Suppressor macrophage (primary cell): ENCODE measurements at regions not wholly inside any gene's neighbourhood (a gene's known extent, or its start where the extent isn't known, plus 50 kb on each side); places are given as distances from the start of the nearest gene placed in this dataset.
A peak's percentile ranks its signal among the peaks of the same experiment; 100 is the strongest.
"Not testable (repeated sequence)": the region's sequence is repeated elsewhere in the genome, so short reads cannot be mapped to it uniquely, and the experiment has no call there.

ENCODE experiments used
- DNase-seq, 4 experiments: peaks; one replicate each; pipeline ENCODE4 v3.0.0-alpha.2; 2020 to 2022

DNA sequence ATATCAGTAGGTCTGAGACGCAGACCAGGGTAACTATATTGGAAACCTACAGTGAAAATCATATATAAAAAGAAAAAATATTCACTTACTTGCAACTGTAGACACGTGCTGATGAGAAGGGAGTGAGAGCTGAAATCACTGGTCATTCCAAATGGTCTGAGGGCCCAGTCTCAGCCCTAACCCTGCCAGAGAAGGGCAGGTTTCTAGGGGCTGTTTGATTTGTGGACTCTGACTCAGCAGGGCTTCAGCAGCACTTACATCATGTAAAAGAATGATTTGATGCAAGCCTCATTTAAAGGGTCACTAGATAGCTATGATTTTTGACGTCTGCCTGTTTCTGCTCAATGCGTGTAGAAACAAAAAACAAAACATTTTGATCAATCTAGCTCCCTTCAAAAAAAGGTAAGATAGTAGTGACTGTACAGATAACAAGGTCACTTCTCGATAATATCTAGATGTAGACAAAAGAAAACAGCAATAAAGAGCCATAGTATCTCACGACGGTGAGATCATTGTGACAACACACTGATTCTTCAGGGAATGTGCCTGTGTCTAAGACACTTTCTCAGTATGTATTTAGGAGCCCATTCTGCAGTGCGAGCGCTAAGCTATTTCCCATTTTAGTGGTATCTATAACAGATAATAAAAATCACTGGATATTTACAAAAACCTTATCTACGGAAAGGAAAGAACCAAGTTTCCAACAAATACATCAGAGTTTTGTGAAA is 307.2 kb downstream of the HIVEP2 start:
- DNase-seq: no peak

DNA sequence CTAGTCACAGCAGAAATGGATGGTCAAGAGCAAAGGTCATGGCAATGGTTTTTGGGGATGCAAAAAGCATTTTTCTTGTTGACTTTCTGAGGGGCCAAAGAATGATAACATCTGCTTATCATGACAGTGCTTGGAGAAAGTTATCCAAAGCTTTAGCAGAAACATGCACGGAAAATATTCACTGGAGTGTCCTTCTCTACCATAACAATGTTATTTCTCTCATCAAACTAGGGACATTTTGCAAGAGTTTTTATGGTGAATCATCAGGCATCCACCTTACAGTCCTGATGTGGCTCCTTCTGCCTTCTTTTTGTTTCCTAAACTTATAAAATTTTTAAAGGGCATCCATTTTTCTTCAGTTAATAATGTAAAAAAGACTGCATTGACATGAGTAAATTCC is 302.3 kb downstream of the HIVEP2 start:
- DNase-seq: no peak

DNA sequence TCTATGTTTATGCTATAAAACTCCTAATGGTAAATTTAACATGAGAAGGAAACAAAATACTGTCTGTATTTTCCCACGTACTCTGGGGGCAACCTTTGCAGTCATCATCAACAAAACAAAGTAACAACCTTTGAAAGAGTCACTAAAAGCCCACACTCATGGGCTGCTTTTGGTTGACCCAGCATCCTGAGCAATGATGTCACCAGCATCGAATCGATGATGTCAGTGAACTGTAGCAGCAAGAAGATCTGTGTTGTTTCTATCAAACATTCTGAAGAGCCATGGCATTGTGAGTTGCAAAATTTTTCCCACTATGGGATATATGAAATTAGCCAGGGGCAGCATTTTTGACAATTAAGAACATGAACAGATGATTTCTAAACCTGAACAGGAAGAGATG is 300.1 kb downstream of the HIVEP2 start:
- DNase-seq: no peak

DNA sequence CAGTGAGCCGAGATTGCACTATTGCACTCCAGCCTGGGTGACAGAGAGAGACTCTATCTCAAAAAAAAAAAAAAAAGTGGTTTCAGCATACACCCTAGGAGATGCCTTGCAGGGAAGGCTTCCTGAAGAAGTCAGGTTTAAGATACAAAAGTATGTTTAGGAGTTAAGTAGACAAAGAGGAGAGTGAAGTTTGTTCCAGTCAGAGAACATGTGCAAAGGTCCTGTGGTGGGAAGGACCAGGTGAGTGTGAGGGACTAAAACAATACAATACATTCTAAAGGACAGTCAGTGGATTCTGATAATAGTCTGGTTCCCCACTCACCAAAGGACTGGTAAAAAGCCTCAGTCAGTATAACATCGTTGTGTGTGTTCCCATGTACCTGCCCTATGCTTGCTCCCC is 299.3 kb downstream of the HIVEP2 start:
- no peak for DNase-seq

DNA sequence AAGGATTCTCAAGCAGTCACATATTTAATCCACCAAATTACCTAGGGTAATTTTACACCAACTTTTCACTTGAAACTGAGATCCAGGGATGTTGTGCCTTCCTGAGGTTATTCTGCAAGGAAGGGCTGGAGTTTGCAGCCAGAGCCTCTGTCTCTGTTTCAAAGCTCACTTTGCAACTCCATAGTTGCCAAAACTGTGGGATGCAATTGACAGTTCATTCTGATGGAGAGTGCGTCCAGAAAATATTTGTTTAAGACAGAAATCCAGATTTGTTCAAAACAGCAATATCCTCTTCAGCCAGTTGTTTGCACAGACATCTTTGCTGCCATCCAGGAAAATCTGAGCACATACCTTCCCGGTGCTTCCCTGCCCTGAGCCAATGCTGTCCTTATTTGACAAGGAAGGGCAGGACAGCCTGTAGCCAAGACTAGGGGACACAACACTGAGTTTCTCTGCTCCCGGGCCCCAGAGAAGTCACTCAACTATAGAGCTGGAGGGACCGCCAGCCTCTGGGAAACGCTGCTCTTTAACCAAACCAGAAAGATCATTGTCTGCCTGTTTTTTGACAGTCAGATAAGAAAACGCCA is 297.4 kb downstream of the HIVEP2 start:
- DNase-seq: no peak

DNA sequence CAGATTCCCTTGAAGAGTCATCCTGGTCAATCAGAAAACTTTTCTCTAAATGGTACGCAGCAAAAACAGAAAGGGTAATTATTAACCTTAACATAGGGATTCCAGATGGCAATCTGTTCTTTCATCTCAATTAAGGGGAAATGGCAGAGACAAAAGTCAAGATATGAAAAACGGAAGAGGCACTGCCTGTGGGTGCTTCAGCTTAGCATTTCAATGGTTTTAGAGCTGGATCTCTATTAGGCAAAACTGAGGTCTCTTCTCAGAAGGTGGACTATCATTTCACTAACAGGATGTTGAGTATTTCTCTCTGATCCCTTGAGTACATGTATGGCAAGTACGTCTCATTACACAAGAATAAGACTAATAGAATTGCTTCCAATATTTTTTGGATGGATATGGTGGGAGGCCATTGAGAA is 296.9 kb downstream of the HIVEP2 start:
- peak in 1 of 4 experiments; percentile 4 for DNase-seq

DNA sequence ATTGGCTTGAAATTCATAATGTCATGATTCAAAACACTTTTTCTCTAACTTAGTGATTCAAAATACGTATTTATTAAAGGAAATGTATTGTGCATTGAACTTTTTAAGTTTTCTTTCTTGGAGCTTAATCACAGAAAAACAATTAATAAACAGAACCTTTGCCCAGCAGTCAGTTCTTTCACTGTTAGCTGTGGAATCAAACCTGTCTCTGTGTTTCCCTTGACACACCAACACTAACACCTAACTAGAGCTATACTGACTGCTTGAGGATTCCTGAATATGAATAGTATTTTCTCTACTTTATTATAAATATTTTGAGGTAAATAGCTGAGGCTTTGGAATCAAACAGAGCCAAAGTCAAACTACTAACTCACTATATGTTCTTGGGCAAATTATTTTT is 296.4 kb downstream of the HIVEP2 start:
- no peak for DNase-seq

DNA sequence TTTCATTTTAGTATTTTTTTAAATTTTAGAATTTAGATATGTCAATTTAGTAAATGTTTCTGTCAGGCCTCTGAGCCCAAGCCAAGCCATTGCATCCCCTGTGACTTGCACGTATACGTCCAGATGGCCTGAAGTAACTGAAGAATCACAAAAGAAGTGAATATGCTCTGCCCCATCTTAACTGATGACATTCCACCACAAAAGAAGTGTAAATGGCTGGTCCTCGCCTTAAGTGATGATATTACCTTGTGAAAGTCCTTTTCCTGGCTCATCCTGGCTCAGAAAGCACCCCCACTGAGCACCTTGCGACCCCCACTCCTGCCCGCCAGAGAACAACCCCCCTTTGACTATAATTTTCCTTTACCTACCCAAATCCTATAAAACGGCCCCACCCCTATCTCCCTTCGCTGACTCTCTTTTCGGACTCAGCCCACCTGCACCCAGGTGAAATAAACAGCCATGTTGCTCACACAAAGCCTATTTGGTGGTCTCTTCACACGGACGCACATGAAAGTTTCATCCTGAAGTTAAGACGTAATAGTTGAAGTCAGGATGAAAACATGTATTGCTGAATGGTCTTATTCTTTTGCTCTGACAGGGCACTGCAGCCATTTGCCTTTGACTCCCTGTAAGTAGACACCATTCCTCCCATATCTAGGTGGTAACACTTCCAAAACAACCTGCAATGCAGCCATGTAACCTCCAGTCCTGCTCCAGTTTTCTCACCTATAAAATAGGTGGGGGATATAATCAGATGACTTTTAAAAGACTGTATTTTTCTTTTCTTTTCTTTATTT is 295.3 kb downstream of the HIVEP2 start:
- not testable (repeated sequence) for DNase-seq

DNA sequence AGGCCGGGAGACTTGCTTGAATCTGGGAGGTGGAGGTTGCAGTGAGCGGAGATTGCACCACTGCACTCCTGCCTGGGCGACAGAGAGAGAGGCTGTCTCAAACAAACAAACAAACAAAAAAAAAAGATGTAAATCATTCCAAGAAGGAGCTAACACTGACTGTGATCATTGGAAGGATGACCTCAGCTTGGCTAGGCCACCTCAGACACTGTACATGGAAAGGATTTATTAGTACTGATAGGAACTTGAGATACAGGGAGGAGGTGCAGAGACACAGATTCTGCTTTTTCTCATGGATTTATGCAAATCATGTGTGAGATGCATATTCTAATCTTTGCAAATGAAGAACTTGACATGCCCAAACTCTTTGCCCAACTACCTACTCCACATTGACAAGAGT is 293.6 kb downstream of the HIVEP2 start:
- DNase-seq: no peak

DNA sequence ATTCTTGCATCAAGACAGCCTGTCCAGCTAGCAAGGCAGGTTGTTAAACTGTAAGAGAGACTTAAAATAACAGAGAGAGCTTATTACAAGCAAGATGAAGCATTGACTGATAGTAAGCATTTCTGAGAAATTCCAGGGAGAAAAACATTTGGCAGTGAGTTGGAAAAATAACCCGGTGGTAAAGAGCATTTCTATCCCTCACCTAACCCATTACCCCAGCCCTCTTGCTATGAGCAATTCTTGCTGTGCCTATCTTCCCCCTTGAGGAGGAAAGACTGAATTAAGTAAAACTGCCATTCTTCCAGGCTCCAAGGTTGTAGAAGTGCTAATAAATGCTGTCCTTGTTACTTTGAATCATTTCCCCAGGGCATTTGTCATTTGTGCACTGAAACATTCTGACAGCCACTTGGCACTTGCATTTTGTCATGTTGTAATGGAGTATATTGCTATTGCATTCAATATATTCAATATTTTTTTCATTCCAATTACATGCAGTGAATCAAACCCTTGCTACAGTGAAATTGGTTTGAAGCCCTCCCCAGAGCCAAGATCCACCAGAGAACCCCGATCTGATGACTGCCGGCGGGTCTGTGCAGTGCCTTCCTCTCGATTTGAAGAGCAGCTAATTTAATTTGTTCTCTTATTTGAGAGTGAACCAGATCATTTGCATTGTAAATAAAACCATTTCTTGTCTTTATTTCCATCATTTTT is 291.1 kb downstream of the HIVEP2 start:
- DNase-seq: no peak

DNA sequence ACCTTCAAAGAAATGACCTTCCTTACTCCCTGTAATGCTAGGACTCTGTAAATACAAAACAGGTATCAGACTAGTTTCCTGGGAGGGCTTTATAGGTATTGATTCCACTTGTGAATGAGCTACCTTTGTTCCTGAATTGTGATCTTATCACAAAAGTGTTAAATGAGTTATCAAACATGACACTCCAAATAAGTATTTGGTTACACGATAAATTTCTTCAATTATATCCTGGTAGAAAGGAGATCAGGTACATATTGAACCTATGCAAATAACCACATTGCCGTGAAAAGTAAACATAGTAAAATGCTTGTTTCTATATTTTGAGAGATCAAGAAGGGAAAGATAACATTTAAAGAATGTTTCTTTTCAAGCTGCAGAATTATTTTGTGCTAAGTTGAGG is 285.3 kb downstream of the HIVEP2 start:
- DNase-seq: no peak

DNA sequence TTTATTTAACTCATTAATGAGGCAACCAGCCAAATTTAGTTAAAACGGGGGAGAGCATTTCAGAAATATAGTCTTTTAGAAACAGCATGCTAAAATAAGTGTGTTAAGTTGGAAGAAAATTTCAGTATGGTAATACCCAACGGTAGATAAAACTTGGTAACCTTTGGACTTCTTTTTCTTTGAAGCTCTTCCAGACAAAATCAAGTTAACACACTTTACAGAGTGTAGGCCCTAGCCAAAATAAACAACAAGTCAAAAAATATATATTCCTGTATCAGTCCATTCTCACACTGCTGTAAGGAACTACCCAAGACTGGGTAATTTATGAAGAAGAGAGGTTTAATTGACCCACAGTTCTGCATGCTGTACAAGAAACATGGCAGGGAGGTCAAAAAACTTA is 279.6 kb downstream of the HIVEP2 start:
- no peak for DNase-seq

DNA sequence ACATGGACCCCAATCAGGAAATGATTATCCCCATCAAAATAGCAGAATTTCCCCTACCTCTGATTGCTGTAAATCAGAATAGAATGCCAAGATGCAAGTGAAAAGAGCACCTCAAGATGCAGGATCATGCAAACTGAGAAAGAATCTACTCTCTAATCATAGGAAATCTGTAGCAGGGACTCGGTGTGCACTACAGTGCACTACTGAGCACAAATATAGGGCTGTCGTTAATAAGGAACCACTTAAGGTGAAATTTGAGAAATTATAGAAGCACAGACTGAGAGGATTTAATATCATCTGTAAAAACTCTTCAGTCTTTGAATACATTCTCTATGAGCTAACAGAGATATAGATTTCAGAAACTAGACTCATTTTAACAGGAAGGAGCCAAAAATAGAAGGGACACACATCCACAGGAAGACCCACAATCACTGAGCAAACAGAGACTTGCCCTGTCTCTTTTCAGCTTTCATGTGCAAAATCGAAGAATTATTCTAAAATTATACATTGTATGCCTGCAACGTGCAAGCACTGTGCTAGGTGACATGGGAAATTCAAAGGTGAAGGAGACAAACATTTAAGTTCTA is 278.3 kb downstream of the HIVEP2 start:
- no peak for DNase-seq

DNA sequence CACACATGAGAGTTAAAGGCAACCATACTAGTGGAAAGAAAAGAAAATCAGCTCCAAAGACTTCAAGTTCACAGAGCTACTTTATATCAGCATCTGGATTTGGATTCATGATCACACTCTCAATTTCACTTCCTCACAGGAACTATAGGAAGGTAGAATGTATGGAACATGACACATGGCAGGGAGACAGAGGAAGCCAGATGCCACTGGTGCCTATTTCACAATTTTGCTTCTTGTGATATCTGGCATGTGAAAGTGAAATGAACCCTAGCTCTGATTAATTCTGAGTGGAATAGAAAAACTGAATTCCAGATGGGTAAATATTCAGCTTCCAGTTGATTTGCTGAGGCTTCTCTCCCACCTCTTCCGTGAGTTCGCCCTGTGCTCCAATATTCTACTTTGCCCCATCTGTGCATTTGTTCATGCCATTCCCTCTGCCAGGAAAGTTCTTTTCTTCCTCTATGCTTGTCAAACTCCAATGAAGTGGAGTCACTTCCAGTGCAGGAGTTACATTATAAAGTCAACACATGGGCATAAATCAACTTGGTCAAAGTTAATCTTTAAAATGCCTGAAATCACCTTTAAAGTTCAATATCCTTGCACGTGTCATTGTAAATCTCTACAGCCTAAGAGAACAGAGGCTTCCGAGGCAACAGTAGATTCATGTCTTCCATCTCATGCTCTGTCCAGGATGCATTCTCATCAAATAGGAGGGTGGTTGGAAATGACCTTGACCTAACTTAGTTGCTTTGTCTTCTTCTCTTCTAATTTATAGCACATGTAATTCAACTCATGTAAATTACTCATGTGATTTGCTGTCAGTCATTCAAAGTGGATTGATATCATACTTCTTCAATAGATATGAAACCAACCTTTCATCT is 275.3 kb downstream of the HIVEP2 start:
- DNase-seq: peak in 3 of 4 experiments; percentile 23 to 46 (median 42)

DNA sequence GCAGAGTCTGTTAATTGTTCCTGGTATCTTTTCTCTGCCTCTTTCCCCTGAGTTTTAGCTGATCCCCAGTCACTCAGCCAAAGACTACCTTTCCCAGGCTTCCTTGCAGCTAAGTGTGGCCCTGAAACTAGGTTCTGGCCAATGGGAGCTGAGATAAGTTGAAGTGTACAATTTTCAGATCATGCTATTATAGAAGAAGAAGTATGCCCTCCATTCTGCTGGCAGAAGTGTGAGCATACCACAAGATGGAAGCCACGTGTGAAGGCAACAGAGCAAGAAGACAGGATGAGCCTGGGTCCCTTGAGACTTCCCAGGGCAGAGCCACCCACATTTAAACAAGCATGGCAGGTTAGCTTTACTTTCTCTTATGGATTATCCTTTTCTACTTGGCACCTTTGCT is 273.2 kb downstream of the HIVEP2 start:
- DNase-seq: no peak

DNA sequence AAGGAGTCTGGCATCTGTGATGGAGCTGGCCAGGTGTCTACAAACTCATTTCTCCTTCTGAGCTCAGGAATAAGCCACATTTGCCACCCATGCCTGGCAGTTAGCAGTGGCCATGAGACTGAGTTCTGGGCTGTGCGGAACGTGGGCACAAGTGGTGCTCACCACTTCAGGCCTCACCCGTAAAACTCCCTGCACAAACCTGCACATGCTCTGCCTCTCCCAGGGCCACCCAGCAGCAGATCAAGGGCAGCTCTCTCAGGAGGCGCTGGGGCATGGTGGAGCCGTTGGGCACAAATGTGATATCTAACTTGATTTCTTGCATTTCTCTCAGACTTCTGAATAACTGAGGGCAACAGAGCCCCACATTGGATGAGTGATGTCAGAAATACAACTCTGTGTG is 269.5 kb downstream of the HIVEP2 start:
- no peak for DNase-seq

DNA sequence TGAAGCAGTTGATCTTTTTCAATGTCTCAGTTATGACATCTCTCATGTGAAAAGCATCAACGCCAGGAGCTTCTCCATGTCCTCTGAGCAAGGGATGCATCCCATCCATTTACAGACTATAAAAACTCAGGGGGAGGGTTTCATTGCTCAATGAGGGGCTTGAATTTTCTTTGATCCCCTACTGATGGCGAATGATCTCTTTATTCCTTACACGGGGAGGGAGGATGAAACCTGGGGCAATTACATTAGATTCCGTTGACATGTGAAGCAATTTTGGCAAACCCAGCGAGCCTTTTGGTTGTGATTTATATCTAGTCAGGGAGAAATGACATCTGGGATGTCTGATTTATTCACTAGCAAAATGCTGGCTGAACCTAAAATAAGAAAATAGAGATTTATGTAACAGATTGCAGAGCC is 268.9 kb downstream of the HIVEP2 start:
- no peak for DNase-seq

DNA sequence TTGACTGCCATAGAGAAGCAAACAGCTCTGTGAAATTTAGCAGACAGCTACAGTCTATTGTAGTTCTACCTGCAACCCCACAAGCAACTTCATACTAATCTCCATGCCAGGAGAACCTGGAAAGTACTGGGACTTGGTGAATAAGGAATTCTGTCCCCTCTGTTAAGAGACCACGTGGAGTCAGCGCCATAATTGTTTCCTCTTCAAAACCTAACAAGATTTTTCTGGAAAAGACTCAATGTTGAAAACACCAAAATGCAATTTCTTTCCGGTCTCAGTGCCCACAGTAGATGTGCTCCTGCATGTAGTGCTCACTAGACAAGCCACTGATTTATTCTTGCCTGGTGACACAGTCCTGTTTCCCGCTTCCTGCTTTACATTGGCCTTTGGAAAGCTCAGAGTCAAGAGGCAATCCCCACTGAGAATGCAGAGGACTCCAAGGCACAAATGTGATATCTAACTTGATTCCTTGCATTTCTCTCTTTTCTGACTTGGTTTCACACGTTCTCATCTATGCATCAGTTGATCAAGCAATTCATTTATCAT is 268.3 kb downstream of the HIVEP2 start:
- DNase-seq: no peak

DNA sequence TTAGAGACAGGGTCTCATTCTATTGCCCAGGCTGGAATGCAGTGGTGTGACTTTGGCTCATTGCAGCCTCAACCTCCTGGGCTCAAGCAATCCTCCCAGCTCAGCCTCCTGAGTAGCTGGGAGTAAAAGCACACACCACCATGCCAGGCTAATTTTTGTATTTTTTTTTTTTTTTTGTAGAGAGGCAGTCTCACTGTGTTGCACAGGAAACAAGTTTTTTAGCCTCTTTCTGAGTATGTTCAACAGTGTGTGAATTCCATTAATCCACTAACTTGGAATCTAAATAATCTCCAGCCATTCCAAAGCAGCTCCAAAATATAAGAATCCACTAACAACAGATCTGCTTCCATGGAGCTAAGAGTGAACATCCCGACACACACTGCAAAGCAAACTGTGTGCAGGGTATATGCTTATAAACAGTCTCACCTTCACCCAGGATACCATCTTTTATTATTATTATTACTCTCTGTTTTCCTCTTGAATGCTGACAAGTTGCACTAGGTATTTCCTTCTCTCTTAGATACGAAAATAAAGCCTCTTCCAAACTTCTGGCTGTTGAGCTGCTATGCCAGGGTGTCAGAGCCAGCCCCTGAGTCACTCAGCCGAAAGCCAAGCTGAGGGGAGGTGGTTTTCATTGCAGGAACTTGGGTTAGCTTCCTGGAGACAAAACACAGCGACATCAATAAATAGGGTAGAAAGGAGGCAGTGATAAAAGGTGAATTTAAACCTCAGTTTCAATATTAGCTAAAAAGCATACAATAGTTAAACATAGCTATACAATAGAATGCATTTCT is 264.9 kb downstream of the HIVEP2 start:
- no peak for DNase-seq

DNA sequence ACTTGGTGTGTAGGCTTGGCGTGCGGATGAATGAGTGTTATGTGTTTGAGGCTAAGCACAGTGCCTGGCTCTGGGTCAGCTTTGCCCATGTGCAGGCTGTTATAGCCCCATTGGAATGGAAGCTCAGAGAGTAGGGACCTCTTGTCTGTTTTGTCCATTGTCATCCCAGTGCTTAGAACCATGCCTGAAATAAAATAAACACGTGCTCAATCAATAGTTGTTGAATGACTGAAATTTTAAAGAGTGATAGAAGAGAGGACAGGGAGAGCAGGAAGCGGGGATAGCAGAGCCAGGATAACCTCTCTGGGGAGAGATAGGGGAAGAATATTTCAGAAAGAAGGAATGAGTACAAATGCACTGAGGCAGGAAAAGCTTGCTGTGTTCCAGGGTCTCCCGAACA is 263.9 kb downstream of the HIVEP2 start:
- DNase-seq: no peak

DNA sequence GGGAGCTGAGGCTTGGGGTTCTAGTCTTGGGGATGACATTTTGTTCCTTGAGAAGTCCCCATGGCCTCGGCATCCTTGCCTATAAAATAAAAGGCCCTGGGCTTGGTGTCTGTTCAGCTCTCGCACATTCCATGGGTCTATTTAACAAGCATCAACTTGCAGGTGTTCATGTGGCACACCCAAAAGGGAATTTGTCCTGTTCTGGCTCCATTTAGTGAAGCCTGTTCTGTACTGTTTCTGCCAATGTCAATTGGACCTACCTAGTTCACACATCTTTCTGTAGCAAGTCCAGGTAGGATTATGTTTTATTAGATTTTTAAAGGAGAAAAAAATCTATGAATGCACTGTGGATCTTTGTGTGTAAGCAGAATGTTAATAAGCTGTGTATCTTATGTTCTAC is 262.0 kb downstream of the HIVEP2 start:
- DNase-seq: no peak
